Activated naive CD8-positive, alpha-beta T cell treated with anti-CD3 and anti-CD28 coated beads, Interleukin-2, amount 50 U/mL, for 24 hours (primary cell): ENCODE measurements at regions not wholly inside any gene's neighbourhood (a gene's known extent, or its start where the extent isn't known, plus 50 kb on each side); places are given as distances from the start of the nearest gene placed in this dataset.

Source experiments
- ATAC-seq: fragments of 150-1000 bp; cut with Tn5 transposase; one replicate; pipeline ENCODE4 v1.10.0; 2021
- DNase-seq: peaks from one replicate; pipeline ENCODE4 v3.0.0; 2021
- H3K27ac Mint-ChIP-seq: one replicate; pipeline ENCODE4 v1.8.0; 2021; ENCODE audit warnings: mild to moderate bottlenecking, mixed read lengths
- H3K27me3 Mint-ChIP-seq: one replicate; pipeline ENCODE4 v1.8.0; 2021; ENCODE audit warnings: mixed read lengths
- H3K36me3 Mint-ChIP-seq: one replicate; pipeline ENCODE4 v1.8.0; 2021; ENCODE audit warnings: low read depth, mixed read lengths
- H3K4me1 Mint-ChIP-seq: one replicate; pipeline ENCODE4 v1.8.0; 2021; ENCODE audit warnings: mixed read lengths
- H3K4me3 Mint-ChIP-seq: one replicate; pipeline ENCODE4 v1.8.0; 2021; ENCODE audit warnings: mild to moderate bottlenecking, moderate library complexity, mixed read lengths
- H3K9me3 Mint-ChIP-seq: one replicate; pipeline ENCODE4 v1.8.0; 2021; ENCODE audit warnings: mixed read lengths

GRCh38 chr5:82348784-82349425 is 70.8 kb upstream of the RPS23 start:
- H3K4me1 Mint-ChIP-seq = peaks cover 1% of the 10 kb centered on the region
- no peak overlapping the region for H3K27ac Mint-ChIP-seq
- no peaks in the 10 kb centered on the region for H3K9me3 Mint-ChIP-seq
- DNase-seq = no peak
- H3K36me3 Mint-ChIP-seq = no peaks in the 10 kb centered on the region
- no peaks in the 10 kb centered on the region for H3K27me3 Mint-ChIP-seq
- no peak overlapping the region for H3K4me3 Mint-ChIP-seq
- ATAC-seq = no peak

DNA sequence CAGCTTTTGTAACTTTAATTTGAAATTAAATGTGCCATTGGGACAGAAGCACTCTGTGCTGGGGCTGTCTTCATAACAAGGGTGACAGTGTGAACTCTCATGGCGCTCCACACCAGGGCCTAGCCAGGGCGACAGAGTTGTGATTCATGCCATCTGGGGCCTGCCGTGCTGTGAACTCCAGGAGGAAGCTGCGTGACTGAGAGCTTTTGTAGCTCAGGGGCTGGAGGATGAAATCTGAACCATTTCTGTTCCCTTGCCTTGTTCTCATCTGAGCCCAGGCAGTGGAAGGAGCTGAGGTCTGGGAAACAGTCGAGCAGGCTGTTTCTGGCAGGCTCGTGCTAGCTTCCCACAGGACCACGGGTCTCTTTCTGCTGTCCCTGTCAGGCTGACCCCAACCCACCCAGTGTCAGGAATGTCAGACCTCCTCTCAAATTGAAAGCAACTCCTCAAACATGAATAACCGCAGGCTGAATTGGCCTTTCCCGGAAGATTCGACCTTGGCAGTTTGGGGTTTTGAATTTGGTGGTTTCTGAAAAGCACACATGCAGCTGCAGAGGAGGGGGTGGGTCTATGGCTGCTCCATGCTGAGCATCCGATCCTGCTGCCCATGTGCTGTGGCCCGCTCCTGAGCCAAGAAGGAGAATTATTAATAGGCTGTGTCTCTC is 69.2 kb upstream of the RPS23 start:
- no peak for ATAC-seq
- Mint-ChIP-seq H3K27ac (no peak overlapping the region), H3K9me3 (no peaks in the 10 kb centered on the region), H3K36me3 (no peaks in the 10 kb centered on the region), H3K4me3 (no peak overlapping the region), H3K27me3 (peaks cover 3% of the 10 kb centered on the region), H3K4me1 (peaks cover 1% of the 10 kb centered on the region)
- no peak for DNase-seq

- DNase-seq (no peak), ATAC-seq (no peak)
- Mint-ChIP-seq H3K27ac (no peak overlapping the region), H3K27me3 (peaks cover 3% of the 10 kb centered on the region), H3K4me1 (no peaks in the 10 kb centered on the region), H3K36me3 (no peaks in the 10 kb centered on the region), H3K4me3 (no peak overlapping the region), H3K9me3 (no peaks in the 10 kb centered on the region)
Observed at GRCh38 chr5:82346399-82347165, 68.4 kb upstream of the RPS23 start.

- DNase-seq = no peak
- peaks cover 3% of the 10 kb centered on the region for H3K27me3 Mint-ChIP-seq
- H3K4me1 Mint-ChIP-seq = no peaks in the 10 kb centered on the region
- ATAC-seq = no peak
- no peaks in the 10 kb centered on the region for H3K9me3 Mint-ChIP-seq
- H3K27ac Mint-ChIP-seq = no peak overlapping the region
- H3K4me3 Mint-ChIP-seq = no peak overlapping the region
- H3K36me3 Mint-ChIP-seq = no peaks in the 10 kb centered on the region
Observed at GRCh38 chr5:82345108-82345507, 67.0 kb upstream of the RPS23 start.

DNA sequence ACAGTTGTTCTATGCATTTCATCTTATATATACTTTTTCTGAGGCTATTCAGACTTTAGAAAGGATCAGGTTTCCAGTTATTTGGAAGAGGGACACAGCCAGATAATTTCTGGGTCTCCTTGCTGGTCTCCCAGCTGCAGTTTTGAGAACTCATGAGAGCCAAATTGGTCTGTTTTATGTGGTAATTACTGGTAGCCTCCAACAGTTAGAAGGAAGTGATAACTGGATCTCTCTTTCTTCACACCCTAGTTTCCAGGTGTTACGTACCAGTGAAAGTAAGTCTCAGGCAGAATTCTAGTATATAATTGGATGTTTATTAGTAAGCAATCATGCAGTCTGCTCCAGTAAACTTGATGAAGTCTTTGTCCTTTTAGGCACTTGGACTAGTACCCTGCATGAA is 63.2 kb upstream of the RPS23 start:
- peaks cover 3% of the 10 kb centered on the region for H3K27me3 Mint-ChIP-seq
- no peaks in the 10 kb centered on the region for H3K36me3 Mint-ChIP-seq
- no peaks in the 10 kb centered on the region for H3K4me1 Mint-ChIP-seq
- H3K9me3 Mint-ChIP-seq = no peaks in the 10 kb centered on the region
- H3K27ac Mint-ChIP-seq = no peak overlapping the region
- DNase-seq (no peak), ATAC-seq (no peak)
- no peak overlapping the region for H3K4me3 Mint-ChIP-seq

DNA sequence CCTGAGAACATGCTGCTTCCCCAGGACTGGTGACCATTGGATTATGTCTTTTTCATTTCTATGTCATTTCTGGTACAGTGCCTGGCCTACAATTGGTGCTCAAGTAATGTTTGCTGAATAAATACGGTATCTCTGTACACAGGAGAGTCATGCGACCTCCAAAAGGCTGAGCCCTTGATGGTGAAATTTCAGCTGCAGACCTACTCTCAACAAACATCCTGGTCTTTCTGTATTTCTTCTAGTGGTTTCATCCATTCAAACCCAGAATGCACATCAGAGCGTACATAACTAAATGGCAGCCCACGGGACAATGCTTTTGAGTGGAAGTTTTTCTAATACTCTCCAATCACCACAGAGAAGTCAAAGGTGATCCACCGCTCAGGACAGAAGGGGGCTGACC is 62.6 kb upstream of the RPS23 start:
- Mint-ChIP-seq H3K9me3 (no peaks in the 10 kb centered on the region), H3K27me3 (peaks cover 3% of the 10 kb centered on the region), H3K36me3 (no peaks in the 10 kb centered on the region), H3K4me1 (no peaks in the 10 kb centered on the region), H3K4me3 (no peak overlapping the region), H3K27ac (no peak overlapping the region)
- no peak for ATAC-seq
- DNase-seq = no peak

- H3K27me3 Mint-ChIP-seq = peaks cover 3% of the 10 kb centered on the region
- no peaks in the 10 kb centered on the region for H3K9me3 Mint-ChIP-seq
- H3K36me3 Mint-ChIP-seq = no peaks in the 10 kb centered on the region
- ATAC-seq (no peak), DNase-seq (no peak)
- H3K4me3 Mint-ChIP-seq = no peak overlapping the region
- no peak overlapping the region for H3K27ac Mint-ChIP-seq
- no peaks in the 10 kb centered on the region for H3K4me1 Mint-ChIP-seq
Observed at GRCh38 chr5:82339792-82340191, 61.6 kb upstream of the RPS23 start.

GRCh38 chr5:82338771-82339373 is 60.7 kb upstream of the RPS23 start:
- Mint-ChIP-seq H3K4me3 (no peak overlapping the region), H3K9me3 (no peaks in the 10 kb centered on the region), H3K27ac (no peak overlapping the region), H3K27me3 (peaks cover 3% of the 10 kb centered on the region), H3K36me3 (no peaks in the 10 kb centered on the region), H3K4me1 (no peaks in the 10 kb centered on the region)
- ATAC-seq (no peak), DNase-seq (no peak)

- ATAC-seq (no peak), DNase-seq (no peak)
- H3K4me1 Mint-ChIP-seq = no peaks in the 10 kb centered on the region
- H3K4me3 Mint-ChIP-seq = no peak overlapping the region
- no peaks in the 10 kb centered on the region for H3K27me3 Mint-ChIP-seq
- no peaks in the 10 kb centered on the region for H3K36me3 Mint-ChIP-seq
- no peak overlapping the region for H3K27ac Mint-ChIP-seq
- H3K9me3 Mint-ChIP-seq = no peaks in the 10 kb centered on the region
Observed at GRCh38 chr5:82336959-82337351, 58.8 kb upstream of the RPS23 start.

DNA sequence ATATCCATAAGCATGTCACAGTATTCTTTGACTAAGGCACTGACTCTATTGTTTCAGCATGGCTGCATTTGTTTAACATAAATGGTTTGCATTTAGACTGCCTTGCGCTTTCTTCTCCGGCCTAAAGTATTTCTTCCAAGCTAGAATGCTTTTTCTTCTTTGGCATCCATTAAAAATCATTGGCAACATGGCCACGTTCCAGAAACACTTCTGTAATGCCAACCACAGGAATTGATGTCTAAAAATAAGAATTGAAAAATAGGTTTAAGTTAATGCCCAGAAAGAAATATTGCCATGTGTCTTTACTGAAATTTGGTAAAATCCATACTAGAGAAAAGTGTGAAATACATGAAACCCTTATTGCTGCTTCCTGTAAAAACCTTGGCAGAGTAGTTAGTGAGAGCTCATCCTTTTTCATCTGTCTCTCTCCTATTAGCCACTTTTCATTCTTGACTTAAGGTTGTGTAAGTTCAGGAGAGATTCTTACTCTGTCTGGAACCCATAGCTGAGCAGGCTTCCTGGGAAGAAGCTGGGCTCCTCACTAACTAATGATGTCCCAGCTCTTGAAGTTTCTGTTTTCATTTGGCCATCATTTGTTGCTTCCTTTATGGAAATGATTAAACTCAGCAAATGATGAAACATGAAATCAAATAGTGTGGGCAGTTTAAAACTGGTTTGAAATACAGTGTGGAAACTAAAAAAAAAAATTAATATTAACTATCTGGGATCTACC is 58.2 kb upstream of the RPS23 start:
- Mint-ChIP-seq H3K9me3 (no peaks in the 10 kb centered on the region), H3K4me3 (no peak overlapping the region), H3K27ac (no peak overlapping the region), H3K36me3 (no peaks in the 10 kb centered on the region), H3K4me1 (no peaks in the 10 kb centered on the region), H3K27me3 (no peaks in the 10 kb centered on the region)
- ATAC-seq = no peak
- no peak for DNase-seq

DNA sequence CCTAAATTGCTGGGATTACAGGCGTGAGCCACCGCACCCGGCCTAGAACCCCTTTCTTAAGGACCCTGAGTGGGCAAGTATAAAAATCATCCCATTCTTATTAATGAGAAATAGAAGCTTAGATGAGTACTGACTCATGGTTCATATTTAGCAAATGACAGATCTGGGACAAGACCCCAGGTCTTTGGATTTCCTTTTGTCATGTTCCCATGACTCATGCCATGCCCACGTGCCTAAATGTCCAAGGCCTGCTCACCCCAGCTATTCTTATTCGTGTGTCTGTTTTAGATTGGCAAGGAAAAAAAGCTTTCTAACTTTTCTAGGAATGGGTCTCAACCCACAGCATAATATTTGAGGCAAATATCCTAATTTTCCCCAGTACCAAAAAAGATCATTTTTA is 57.7 kb upstream of the RPS23 start:
- Mint-ChIP-seq H3K27ac (no peak overlapping the region), H3K4me1 (no peaks in the 10 kb centered on the region), H3K4me3 (no peak overlapping the region), H3K36me3 (no peaks in the 10 kb centered on the region), H3K9me3 (no peaks in the 10 kb centered on the region), H3K27me3 (no peaks in the 10 kb centered on the region)
- DNase-seq = no peak
- ATAC-seq = no peak

- ATAC-seq = no peak
Observed at GRCh38 chr5:82334856-82335255, 56.7 kb upstream of the RPS23 start.

DNA sequence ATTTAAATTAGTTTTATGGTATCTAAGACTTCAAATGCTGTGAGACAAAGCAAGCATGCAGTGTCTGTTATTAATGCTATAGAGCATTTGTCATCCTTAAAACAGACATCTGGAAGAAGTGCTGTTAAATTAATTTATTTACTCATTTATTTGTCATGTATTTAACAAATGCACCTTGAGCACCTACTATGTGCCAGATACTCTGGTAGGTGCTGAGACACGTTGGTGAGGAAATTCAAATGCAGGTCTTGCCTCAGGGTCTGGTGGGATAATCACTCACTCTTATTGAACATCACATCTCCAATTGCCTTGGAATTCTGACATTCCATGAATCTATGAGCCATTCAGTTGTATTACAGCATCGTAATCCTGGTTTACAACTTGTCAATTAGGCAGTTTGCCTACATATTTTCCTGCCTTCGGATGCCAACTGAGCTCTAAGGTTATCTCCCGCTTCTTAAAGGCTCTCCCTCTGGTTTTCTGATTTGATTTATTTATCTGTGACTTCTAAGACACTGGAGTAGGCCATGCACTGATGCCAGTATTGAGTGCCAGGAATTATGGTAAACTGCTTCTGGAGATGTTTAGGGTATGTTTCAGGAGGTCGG is 56.0 kb upstream of the RPS23 start:
- DNase-seq (no peak), ATAC-seq (no peak)
- H3K27ac Mint-ChIP-seq = no peak overlapping the region
- no peaks in the 10 kb centered on the region for H3K9me3 Mint-ChIP-seq
- no peaks in the 10 kb centered on the region for H3K27me3 Mint-ChIP-seq
- no peaks in the 10 kb centered on the region for H3K4me1 Mint-ChIP-seq
- no peaks in the 10 kb centered on the region for H3K36me3 Mint-ChIP-seq
- H3K4me3 Mint-ChIP-seq = no peak overlapping the region

More at GRCh38 chr5:82334856-82335255, 56.7 kb upstream of the RPS23 start:
- DNase-seq = no peak
- no peaks in the 10 kb centered on the region for H3K36me3 Mint-ChIP-seq
- H3K9me3 Mint-ChIP-seq = no peaks in the 10 kb centered on the region
- no peak overlapping the region for H3K4me3 Mint-ChIP-seq
- no peak overlapping the region for H3K27ac Mint-ChIP-seq
- H3K27me3 Mint-ChIP-seq = no peaks in the 10 kb centered on the region
- H3K4me1 Mint-ChIP-seq = no peaks in the 10 kb centered on the region
